ENCODE measurements at regions not wholly inside any gene's neighbourhood (a gene's known extent, or its start where the extent isn't known, plus 50 kb on each side); places are given as distances from the start of the nearest gene placed in this dataset.

DNA sequence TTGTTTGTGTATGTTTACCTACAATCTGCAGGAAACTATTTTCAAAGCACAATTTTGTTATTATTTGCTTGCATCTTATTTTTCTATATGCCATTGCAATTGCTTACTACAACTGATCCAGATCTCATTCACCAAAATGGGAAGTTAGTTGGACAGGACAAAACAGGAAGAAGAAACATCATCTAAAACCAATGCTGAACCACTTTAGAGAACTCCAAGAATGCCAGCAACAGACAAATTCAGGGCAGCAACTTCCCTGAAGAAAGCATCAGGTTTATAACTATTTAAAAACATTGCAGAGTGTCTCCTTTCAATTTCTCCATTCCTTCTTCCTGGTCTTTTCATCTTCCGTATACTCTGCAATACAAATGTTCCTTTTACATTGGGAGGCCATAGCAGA lies 82.4 kb upstream of the SMYD2 start:
- H3K79me2 ChIP-seq (replicated peaks; ENCODE audit: insufficient read depth): no peaks in the 10 kb centered on the region
- no peaks in the 10 kb centered on the region for H3K36me3 ChIP-seq (ENCODE audit: insufficient read depth)
- Mint-ChIP-seq H3K4me1 (peaks cover 2% of the 10 kb centered on the region; the same call in 2 of the 3 replicates), H3K27ac (no peak overlapping the region), H3K4me3 (no peak overlapping the region), H3K27me3 (ENCODE audit: insufficient read depth, low read depth, poor library complexity) (peaks cover 2% of the 10 kb centered on the region), H3K36me3 (ENCODE audit: low read depth) (no peaks in the 10 kb centered on the region), H3K9me3 (no peaks in the 10 kb centered on the region)
- no peak for DNase-seq (ENCODE audit: low spot score)
- H3K4me3 ChIP-seq: no peak overlapping the region
- no peaks in the 10 kb centered on the region for H3F3A ChIP-seq (replicated peaks; ENCODE audit: low read depth)
- no peaks in the 10 kb centered on the region for H3K27me3 ChIP-seq (ENCODE audit: insufficient read depth)
- ATAC-seq: no peak
- H4K20me1 ChIP-seq (replicated peaks; ENCODE audit: insufficient read depth): no peaks in the 10 kb centered on the region
- H3K4me2 ChIP-seq: no peak overlapping the region
- H2AFZ ChIP-seq: no peak overlapping the region
- H3K4me1 ChIP-seq (ENCODE audit: insufficient read depth): peaks cover under 1% of the 10 kb centered on the region
- TF ChIP-seq EZH2phosphoT487 (IDR thresholded peaks at IDR 0.05; ENCODE audit: unreplicated experiment): no peak
- TF ChIP-seq STAT1 (IDR thresholded peaks at IDR 0.05; ENCODE audit: unreplicated experiment): no peak
- no peak for TF ChIP-seq NANOG (IDR thresholded peaks at IDR 0.05; ENCODE audit: borderline replicate concordance)
- TF ChIP-seq, protein P1, sequence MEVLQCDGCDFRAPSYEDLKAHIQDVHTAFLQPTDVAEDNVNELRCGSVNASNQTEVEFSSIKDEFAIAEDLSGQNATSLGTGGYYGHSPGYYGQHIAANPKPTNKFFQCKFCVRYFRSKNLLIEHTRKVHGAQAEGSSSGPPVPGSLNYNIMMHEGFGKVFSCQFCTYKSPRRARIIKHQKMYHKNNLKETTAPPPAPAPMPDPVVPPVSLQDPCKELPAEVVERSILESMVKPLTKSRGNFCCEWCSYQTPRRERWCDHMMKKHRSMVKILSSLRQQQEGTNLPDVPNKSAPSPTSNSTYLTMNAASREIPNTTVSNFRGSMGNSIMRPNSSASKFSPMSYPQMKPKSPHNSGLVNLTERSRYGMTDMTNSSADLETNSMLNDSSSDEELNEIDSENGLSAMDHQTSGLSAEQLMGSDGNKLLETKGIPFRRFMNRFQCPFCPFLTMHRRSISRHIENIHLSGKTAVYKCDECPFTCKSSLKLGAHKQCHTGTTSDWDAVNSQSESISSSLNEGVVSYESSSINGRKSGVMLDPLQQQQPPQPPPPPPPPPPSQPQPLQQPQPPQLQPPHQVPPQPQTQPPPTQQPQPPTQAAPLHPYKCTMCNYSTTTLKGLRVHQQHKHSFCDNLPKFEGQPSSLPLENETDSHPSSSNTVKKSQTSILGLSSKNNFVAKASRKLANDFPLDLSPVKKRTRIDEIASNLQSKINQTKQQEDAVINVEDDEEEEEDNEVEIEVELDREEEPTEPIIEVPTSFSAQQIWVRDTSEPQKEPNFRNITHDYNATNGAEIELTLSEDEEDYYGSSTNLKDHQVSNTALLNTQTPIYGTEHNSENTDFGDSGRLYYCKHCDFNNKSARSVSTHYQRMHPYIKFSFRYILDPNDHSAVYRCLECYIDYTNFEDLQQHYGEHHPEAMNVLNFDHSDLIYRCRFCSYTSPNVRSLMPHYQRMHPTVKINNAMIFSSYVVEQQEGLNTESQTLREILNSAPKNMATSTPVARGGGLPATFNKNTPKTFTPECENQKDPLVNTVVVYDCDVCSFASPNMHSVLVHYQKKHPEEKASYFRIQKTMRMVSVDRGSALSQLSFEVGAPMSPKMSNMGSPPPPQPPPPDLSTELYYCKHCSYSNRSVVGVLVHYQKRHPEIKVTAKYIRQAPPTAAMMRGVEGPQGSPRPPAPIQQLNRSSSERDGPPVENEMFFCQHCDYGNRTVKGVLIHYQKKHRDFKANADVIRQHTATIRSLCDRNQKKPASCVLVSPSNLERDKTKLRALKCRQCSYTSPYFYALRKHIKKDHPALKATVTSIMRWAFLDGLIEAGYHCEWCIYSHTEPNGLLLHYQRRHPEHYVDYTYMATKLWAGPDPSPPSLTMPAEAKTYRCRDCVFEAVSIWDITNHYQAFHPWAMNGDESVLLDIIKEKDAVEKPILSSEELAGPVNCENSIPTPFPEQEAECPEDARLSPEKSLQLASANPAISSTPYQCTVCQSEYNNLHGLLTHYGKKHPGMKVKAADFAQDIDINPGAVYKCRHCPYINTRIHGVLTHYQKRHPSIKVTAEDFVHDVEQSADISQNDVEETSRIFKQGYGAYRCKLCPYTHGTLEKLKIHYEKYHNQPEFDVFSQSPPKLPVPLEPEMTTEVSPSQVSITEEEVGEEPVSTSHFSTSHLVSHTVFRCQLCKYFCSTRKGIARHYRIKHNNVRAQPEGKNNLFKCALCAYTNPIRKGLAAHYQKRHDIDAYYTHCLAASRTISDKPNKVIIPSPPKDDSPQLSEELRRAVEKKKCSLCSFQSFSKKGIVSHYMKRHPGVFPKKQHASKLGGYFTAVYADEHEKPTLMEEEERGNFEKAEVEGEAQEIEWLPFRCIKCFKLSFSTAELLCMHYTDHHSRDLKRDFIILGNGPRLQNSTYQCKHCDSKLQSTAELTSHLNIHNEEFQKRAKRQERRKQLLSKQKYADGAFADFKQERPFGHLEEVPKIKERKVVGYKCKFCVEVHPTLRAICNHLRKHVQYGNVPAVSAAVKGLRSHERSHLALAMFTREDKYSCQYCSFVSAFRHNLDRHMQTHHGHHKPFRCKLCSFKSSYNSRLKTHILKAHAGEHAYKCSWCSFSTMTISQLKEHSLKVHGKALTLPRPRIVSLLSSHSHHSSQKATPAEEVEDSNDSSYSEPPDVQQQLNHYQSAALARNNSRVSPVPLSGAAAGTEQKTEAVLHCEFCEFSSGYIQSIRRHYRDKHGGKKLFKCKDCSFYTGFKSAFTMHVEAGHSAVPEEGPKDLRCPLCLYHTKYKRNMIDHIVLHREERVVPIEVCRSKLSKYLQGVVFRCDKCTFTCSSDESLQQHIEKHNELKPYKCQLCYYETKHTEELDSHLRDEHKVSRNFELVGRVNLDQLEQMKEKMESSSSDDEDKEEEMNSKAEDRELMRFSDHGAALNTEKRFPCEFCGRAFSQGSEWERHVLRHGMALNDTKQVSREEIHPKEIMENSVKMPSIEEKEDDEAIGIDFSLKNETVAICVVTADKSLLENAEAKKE (CRISPR knock-in tag; IDR thresholded peaks at IDR 0.05): no peak
- TF ChIP-seq CREB1 (CRISPR knock-in tag; IDR thresholded peaks at IDR 0.05; ENCODE audit: low read depth): no peak
- TF ChIP-seq JUNB (IDR thresholded peaks at IDR 0.05; ENCODE audit: unreplicated experiment): no peak
- no peak for TF ChIP-seq ZNF114 (CRISPR knock-in tag; IDR thresholded peaks at IDR 0.05)
- TF ChIP-seq EZH2 (IDR thresholded peaks at IDR 0.05; ENCODE audit: low read depth, unreplicated experiment): no peak
- no peak for TF ChIP-seq CTCF (conservative IDR thresholded peaks at IDR 0.05; ENCODE audit: low read depth in 2 of 2)
- no peak for TF ChIP-seq POLR2AphosphoS5 (IDR thresholded peaks at IDR 0.05; ENCODE audit: low read depth)
- no peak for TF ChIP-seq ZNF331 (CRISPR knock-in tag; IDR thresholded peaks at IDR 0.05; ENCODE audit: low read depth)
- TF ChIP-seq, protein P2, sequence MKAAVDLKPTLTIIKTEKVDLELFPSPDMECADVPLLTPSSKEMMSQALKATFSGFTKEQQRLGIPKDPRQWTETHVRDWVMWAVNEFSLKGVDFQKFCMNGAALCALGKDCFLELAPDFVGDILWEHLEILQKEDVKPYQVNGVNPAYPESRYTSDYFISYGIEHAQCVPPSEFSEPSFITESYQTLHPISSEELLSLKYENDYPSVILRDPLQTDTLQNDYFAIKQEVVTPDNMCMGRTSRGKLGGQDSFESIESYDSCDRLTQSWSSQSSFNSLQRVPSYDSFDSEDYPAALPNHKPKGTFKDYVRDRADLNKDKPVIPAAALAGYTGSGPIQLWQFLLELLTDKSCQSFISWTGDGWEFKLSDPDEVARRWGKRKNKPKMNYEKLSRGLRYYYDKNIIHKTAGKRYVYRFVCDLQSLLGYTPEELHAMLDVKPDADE (IDR thresholded peaks at IDR 0.05): no peak
- no peak for TF ChIP-seq REST (IDR thresholded peaks at IDR 0.05; ENCODE audit: unreplicated experiment)
- no peak overlapping the region for H3K27ac ChIP-seq (ENCODE audit: low read depth)
- 0 out of 2 replicates have a peak, but pooled peaks cover 4% of the 10 kb centered on the region for H3K9me2 ChIP-seq (ENCODE audit: insufficient read depth)

Measured in GM23338 (cell line).